Astrocyte of the spinal cord (primary cell): ENCODE measurements at regions not wholly inside any gene's neighbourhood (a gene's known extent, or its start where the extent isn't known, plus 50 kb on each side); places are given as distances from the start of the nearest gene placed in this dataset.

Source experiments
- DNase-seq: peaks from one replicate; pipeline ENCODE4 v3.0.0; 2011; ENCODE audit warnings: low read depth, low spot score
- H3K4me3 ChIP-seq: 2 replicates; pipeline ENCODE4 v1.5.1; 2011; ENCODE audit warnings: low read depth, mild to moderate bottlenecking, low read length, moderate library complexity
- in situ Hi-C: cut with HindIII; loops from 2 replicates; pipeline ENCODE4 v1.10.0; 2017; ENCODE audit warnings: low sequenced_read_pairs
- TF ChIP-seq, protein P1 (sequence below): IDR thresholded peaks from 2 replicates; pipeline ENCODE4 v1.5.1; 2012; ENCODE audit warnings: low read depth, mild to moderate bottlenecking, low read length, inconsistent platforms

DNA sequence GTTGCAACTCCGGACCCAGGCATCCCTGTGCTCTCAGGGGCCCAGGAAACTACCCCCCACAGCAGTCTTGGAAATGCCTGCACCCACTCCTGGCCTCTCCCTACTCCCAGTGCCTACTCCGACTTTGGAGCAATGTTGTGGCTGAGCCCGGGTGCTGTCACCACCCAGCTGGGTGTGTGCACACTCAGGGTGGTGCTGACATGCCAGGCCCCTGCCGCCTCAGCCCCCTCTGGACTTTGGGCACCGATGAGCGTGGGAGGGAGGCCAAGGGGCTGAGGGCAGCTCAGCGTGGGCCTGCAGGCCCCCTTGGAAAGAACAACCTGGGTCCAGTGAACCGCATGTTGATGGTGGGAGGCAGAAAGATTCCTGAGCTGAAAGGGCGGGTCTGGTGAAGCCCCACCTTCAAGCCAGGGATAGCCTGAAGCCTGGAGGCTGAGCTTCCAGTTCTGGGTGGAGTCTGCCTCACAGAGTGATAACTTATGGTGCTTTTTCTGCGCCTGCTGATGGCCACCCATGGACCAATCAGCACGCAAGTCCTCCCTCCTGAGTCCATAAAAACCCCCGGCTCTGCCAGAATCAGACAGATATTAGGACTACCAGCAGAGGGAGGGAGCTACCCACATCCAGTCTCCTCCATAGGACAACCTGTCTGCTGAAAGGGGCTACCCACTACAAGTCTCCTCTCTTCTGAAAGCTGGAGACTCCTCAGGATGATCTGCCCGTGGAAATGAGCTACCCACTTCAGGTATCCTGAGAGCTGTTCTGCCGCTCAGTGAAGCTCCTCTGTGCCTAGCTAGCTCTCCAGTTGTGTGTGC lies 380.4 kb upstream of the SORCS1 start:
- TF ChIP-seq, protein P1, sequence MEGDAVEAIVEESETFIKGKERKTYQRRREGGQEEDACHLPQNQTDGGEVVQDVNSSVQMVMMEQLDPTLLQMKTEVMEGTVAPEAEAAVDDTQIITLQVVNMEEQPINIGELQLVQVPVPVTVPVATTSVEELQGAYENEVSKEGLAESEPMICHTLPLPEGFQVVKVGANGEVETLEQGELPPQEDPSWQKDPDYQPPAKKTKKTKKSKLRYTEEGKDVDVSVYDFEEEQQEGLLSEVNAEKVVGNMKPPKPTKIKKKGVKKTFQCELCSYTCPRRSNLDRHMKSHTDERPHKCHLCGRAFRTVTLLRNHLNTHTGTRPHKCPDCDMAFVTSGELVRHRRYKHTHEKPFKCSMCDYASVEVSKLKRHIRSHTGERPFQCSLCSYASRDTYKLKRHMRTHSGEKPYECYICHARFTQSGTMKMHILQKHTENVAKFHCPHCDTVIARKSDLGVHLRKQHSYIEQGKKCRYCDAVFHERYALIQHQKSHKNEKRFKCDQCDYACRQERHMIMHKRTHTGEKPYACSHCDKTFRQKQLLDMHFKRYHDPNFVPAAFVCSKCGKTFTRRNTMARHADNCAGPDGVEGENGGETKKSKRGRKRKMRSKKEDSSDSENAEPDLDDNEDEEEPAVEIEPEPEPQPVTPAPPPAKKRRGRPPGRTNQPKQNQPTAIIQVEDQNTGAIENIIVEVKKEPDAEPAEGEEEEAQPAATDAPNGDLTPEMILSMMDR: no peak
- H3K4me3 ChIP-seq: no peak overlapping the region
- no peak for DNase-seq
- in situ Hi-C loops: no loop called here

DNA sequence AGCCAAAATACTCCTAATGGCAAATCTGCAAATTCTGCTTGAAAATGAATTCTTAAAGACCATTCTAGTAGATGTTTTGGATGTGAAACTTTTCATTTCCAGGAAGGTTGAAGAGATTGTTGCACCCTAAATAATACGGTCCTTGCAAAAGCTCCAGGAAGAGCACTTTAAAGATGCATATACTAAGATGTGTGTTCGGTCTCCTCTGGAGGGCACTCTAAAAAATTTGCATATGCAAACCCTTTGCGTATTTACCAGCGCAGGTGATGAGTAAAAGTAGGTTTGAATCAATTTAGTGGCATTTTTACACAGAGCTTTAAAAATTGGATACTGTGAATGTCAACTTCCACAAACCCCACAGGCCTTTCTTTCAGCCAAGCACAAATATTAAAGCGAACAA lies 378.1 kb upstream of the SORCS1 start:
- no peak for DNase-seq
- no peak overlapping the region for H3K4me3 ChIP-seq
- TF ChIP-seq, protein P1: no peak
- in situ Hi-C loops: no loop called here

DNA sequence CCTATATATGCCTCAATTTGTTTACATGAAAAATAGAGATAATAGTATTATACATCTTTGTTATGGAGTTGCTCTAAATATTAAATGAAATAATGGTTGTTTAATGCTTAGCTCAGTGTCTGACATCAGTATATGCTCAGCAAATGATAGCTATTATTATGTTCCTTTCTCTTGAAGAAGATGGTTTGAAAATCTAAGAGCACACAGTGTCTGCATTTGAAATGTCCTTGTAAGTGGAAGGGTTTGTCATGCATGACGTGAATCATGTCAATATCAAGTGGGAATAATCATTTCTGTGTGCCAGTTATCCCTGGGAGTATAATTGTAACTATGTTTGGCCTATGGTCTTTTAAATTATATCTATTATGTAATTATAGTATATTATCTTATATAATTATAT lies 377.5 kb upstream of the SORCS1 start:
- in situ Hi-C loops: no loop called here
- H3K4me3 ChIP-seq: no peak overlapping the region
- TF ChIP-seq, protein P1: no peak
- no peak for DNase-seq

DNA sequence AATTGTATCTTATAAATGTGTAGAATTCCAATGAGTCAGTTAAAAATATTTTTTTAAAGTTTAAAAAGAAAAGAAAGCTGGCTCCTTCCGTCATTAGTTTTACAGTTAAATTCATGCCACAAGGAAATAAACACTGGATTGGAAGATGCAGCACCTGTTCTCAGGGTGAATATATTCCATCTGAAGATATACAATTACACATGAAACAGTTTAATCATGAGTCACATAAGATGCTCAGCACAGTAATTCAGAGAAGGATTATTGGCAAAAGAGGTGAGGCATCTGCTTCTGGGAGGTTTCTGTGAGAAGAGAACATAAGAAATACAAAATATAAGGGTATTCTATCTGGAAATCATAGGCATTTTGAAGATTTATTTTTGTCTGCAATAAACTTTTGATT lies 376.5 kb upstream of the SORCS1 start:
- in situ Hi-C loops: no loop called here

DNA sequence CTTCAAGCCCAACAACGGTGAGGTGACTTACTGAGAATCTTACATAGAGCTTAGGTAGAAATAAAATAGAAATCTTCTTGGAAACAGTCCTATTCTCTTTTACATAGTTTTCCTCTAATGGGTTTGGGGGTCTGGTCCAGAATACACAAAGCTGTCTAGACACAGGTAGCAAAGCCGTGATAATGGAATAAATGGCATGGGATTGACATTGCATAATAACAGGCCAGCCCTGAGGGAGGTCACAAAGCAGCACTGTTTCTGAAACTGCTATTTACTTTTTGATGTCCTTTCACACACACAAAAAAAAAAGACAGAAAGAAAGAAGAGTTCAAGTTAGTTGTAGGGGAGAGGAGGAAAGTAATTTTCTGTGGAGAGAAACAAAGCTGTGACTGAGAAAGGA lies 364.8 kb upstream of the SORCS1 start:
- no peak for DNase-seq
- in situ Hi-C loops: no loop called here

More for the DNA sequence above, 376.5 kb upstream of the SORCS1 start:
- no peak for DNase-seq
- TF ChIP-seq, protein P1: no peak
- H3K4me3 ChIP-seq: no peak overlapping the region

DNA sequence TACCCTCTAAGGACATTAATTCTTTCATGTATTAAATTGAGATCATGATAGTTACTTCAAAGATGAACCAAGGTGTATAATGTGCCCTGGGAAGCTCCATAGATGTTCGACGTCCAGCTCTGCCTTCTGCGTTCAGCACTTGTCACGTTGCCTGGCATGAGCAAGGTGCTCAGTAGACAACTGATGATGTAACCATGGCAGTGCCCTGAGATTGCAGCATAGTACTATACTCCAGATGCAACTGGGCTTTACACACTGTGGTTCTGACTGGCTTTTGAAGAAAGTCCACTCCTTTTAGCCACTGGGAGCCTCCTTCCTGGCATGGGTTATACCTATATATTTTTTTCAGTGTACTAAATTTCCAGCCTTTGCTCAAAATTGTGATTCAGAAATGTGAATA lies 355.8 kb upstream of the SORCS1 start:
- no peak for DNase-seq
- no peak overlapping the region for H3K4me3 ChIP-seq
- in situ Hi-C loops: no loop called here
- TF ChIP-seq, protein P1: no peak

More for the DNA sequence above, 364.8 kb upstream of the SORCS1 start:
- no peak overlapping the region for H3K4me3 ChIP-seq
- TF ChIP-seq, protein P1: no peak
